GM18499 (cell line): ENCODE measurements at regions not wholly inside any gene's neighbourhood (a gene's known extent, or its start where the extent isn't known, plus 50 kb on each side); places are given as distances from the start of the nearest gene placed in this dataset.

Experiments used
- ATAC-seq: cut with Tn5 transposase; IDR thresholded peaks from one replicate; pipeline ENCODE4 v1.9.1; 2021; ENCODE audit warnings: moderate number of reproducible peaks; ENCODE audit not compliant: insufficient read depth, unreplicated experiment

GRCh38 chr1:81635816-81636215 is 164.9 kb upstream of the ADGRL2 start:
- no peak for ATAC-seq

- no peak for ATAC-seq
Measured at GRCh38 chr1:81634294-81634693, 166.4 kb upstream of the ADGRL2 start.

DNA sequence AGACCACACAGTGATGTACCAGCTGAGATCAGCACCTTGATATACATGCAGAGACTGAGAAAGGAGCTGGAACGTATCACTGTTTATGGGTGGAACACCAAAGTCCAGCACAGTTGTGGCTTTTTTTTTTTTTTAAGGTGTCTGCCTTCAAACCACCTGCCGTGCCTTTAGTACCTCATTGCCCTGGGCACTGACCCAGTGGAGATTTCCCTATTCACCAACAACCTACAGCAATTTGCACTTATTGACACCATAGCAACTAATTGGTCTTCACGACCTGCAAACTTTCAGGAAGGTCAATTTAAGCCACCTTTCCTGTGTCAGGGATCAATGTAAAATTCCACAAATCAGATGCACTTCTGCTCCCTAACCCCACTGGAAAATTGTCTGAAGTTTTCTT is 181.6 kb upstream of the ADGRL2 start:
- ATAC-seq = no peak

DNA sequence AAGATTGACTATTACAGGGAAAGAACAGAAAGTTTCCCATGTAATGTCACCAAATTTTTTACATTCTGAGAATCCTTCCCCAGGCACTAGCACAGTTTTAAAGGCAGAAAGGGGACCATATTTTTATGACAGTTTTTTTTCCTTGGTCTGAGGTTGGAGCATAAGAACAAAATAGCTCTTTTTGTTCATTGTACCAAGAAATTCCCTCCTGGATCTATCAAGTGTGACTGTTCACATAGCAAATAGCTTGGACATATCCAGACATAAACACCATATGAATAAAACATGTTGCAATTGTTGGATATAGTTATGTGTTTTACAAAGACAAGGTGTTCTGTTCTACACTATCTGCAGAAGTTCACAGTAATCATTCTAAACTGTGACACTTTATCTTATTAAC is 182.4 kb upstream of the ADGRL2 start:
- ATAC-seq = no peak

GRCh38 chr1:81617308-81617967 is 183.3 kb upstream of the ADGRL2 start:
- ATAC-seq = no peak

DNA sequence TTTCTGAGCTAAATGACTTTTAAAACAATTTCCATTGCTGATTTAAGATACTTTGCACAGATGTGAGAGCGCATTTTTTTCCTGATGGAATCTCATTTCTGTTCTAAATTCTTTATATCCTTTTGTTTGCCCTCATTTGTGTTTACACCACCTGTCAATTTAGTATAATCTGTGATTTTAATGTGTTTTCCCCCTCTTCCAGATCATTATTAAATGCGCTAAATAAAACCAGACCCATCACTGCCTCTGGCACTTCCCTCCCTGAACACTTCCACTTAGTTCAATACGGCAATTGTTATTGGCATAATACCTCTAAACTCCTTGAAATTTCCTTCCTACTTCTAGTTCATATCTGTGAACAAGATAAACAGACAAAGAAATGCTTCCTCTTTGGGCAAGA is 186.9 kb upstream of the ADGRL2 start:
- no peak for ATAC-seq

- no peak for ATAC-seq
Measured at GRCh38 chr1:81607924-81608323, 192.8 kb upstream of the ADGRL2 start.

DNA sequence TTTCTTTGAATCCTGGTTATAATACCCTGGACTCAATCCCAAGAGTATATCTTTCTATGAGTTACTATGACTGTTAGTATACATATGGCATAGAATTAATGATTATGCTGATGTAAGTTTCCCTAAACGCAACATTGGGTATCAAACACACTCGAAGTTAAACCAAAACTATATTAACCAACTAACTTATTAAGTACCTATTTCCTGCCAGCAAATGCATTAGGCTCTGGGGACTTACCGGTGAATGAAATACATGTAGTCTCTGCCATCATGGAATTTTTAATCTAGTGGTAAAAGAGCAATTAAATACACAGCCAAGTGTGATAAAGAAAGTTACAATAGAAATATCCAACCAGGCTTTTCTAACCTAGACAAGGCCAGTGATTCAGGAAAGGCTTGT is 193.6 kb upstream of the ADGRL2 start:
- ATAC-seq = no peak

- no peak for ATAC-seq
Measured at GRCh38 chr1:81606656-81607055, 194.1 kb upstream of the ADGRL2 start.

- ATAC-seq = no peak
Measured at GRCh38 chr1:81605023-81605422, 195.7 kb upstream of the ADGRL2 start.

GRCh38 chr1:81600878-81601622 is 199.7 kb upstream of the ADGRL2 start:
- no peak for ATAC-seq

- no peak for ATAC-seq
Measured at GRCh38 chr1:81600363-81600762, 200.4 kb upstream of the ADGRL2 start.

GRCh38 chr1:81598623-81599022 is 202.1 kb upstream of the ADGRL2 start:
- ATAC-seq = no peak

GRCh38 chr1:81597720-81598426 is 202.9 kb upstream of the ADGRL2 start:
- ATAC-seq = no peak

DNA sequence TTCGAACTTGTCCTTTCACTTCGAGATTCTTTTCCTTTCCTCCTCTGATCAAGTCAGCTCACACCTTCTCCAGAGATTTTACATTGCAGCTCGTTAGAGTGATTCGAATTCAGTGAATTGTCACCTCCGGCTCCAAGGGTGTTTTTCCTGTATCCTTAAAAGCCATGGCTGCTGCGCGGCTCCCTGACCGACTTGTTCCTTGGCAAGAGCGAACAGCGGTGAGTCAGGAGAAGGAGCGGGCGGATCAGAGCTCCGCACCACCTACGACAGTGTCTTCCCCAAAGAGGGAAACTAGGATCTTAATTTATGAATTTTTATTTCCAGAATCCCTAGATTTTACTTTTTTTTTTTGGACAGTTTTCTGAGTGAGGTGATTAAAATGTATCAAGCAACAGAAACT is 204.4 kb upstream of the ADGRL2 start:
- ATAC-seq = no peak

GRCh38 chr1:81594206-81594605 is 206.5 kb upstream of the ADGRL2 start:
- no peak for ATAC-seq

DNA sequence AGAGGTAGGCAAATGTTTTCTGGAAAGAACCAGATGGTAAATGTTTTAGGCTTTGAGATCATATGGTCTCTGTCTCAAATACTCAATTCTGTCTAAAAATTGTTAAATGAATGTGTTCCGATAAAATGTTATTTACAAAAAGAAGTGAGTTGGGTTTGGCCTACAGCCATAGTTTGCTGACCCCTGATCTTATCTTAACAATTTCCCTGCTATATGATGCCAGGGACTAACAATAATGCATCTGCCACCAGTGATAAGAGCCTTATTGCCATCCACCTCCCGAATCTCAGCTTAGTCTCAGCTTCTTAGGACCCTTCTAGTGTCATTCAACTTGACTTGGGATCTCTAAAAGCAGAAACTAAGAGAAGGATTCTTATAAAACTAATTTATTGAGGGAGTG is 208.5 kb upstream of the ADGRL2 start:
- no peak for ATAC-seq

DNA sequence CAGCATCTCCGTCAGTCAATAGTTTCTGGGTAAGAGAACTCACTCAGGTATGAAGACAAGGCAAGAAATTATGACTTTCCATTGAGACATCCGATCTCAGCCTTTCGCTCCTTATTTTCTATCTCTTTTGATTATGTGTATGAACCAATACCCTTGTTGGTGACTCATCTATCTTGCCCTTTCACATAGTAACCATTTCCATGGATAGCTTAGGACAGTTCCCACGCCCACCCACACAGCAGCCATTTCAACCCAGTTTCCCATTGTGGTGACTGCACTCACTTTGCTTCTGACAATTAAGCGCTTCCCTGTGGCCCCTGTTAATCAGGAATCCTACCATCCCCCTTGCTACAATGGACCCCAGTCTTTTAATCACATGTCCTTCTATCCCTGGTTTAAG is 210.6 kb upstream of the ADGRL2 start:
- ATAC-seq = no peak

DNA sequence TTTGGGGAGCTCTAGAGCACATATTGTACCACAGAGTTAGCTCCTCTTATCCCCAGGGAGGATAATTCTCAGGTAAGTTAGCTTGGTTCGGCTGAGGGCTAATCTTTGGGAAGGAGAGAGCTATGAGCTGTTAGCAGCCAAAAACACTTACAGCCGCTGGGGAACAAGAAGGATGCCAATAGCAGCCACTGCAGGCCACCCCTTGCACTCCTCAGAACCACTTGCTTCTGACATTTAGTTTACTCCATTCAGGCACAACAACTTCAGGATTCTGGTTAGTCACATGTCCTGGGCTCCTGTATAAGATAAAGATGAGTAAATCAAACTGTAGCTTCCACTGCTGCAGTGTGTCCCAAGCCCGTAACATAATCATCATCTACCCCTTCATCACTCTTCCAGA is 212.6 kb upstream of the ADGRL2 start:
- ATAC-seq = no peak

DNA sequence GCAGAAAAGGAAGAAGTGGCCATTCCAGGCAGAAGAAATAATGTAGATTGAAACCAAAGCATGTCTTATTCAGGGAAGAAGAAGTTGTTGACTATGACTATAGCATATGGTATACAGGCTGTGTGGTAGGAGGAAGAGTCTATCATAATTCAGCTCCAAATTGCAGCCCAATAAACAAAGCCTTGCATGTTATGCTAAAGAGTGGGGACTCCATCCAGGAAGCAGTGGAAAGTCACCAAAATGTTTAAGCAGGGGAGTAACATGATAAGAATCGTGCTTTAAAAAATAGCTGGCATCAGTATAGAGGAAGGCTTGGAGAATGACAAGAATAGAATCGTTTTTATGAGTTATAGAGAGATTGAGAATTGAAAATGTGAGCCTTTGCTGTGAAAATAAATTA is 213.3 kb upstream of the ADGRL2 start:
- ATAC-seq = no peak

GRCh38 chr1:81585371-81585770 is 215.4 kb upstream of the ADGRL2 start:
- ATAC-seq = no peak

- no peak for ATAC-seq
Measured at GRCh38 chr1:81584398-81584797, 216.3 kb upstream of the ADGRL2 start.
